WI38 (cell line): ENCODE measurements at regions not wholly inside any gene's neighbourhood (a gene's known extent, or its start where the extent isn't known, plus 50 kb on each side); places are given as distances from the start of the nearest gene placed in this dataset.

Experiments used
- H3K4me3 ChIP-seq: 2 replicates; pipeline ENCODE4 v1.5.1; 2011; ENCODE audit warnings: low read depth, mild to moderate bottlenecking, control low read depth, low read length
- TF ChIP-seq, protein P1 (sequence below): IDR thresholded peaks from 2 replicates; pipeline ENCODE4 v1.5.1; 2012; ENCODE audit warnings: low read depth, mild to moderate bottlenecking, control low read depth, low read length

DNA sequence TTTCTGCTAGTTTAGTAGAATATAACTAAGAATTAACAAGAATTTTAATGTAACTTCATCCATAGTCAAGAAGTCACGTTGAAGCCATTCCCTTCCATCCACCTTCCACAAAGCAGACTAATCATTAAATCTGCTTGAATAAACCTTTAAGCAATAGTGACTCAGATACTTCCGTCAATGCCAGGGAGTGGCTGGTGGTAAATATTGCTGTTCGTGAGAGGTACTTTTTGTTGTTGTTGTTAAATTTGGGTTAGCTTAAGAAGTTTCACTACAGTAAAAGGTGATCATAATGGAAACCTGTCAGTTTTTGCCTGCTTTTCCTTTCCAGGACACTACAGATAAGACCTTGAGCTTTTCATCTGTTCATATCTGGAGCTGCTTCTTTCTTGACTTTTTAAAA is 316.3 kb downstream of the TMA16 start:
- H3K4me3 ChIP-seq = no peak overlapping the region
- TF ChIP-seq, protein P1, sequence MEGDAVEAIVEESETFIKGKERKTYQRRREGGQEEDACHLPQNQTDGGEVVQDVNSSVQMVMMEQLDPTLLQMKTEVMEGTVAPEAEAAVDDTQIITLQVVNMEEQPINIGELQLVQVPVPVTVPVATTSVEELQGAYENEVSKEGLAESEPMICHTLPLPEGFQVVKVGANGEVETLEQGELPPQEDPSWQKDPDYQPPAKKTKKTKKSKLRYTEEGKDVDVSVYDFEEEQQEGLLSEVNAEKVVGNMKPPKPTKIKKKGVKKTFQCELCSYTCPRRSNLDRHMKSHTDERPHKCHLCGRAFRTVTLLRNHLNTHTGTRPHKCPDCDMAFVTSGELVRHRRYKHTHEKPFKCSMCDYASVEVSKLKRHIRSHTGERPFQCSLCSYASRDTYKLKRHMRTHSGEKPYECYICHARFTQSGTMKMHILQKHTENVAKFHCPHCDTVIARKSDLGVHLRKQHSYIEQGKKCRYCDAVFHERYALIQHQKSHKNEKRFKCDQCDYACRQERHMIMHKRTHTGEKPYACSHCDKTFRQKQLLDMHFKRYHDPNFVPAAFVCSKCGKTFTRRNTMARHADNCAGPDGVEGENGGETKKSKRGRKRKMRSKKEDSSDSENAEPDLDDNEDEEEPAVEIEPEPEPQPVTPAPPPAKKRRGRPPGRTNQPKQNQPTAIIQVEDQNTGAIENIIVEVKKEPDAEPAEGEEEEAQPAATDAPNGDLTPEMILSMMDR = no peak

GRCh38 chr4:163815776-163816175 is 321.3 kb downstream of the TMA16 start:
- TF ChIP-seq, protein P1 = no peak
- no peak overlapping the region for H3K4me3 ChIP-seq

DNA sequence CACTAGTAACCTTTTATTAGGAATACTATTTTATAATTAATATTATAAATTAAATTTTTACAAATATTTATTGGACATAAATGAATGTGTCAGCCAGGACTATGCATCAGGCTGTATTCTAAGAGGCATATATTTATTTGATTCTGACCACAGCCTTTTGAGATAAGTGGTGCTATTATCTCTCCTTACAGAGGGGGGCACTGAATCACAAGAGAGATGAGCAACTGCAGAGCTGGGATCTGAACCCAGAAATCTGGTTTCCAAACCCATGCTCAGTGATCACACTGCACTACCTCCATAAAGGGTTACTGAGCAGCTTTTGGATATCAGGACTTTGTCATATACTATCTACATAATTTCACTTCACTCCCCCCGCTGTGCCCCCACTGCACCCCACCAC is 322.0 kb downstream of the TMA16 start:
- TF ChIP-seq, protein P1 = no peak
- no peak overlapping the region for H3K4me3 ChIP-seq

GRCh38 chr4:163818673-163819072 is 324.2 kb downstream of the TMA16 start:
- TF ChIP-seq, protein P1 = no peak
- H3K4me3 ChIP-seq = no peak overlapping the region

DNA sequence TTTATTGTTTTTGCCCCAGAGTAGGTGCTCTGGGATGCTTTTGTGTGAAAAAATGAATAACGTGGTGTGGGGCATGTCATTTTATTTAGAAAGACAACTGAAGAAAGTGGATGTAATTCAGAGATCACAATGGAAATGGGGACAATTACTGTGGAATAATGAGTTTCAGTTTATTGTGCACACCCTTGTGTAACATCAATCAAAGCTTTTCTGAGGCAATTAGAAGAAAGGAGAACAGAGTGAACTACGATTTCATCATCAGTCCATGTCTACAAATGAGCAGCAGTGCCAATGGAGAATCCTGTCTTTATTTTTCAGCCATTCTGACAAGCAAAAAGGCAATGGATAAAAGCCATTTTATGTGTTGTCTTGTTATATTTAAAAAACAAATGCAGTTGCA is 339.2 kb downstream of the TMA16 start:
- H3K4me3 ChIP-seq = no peak overlapping the region
- TF ChIP-seq, protein P1 = no peak

DNA sequence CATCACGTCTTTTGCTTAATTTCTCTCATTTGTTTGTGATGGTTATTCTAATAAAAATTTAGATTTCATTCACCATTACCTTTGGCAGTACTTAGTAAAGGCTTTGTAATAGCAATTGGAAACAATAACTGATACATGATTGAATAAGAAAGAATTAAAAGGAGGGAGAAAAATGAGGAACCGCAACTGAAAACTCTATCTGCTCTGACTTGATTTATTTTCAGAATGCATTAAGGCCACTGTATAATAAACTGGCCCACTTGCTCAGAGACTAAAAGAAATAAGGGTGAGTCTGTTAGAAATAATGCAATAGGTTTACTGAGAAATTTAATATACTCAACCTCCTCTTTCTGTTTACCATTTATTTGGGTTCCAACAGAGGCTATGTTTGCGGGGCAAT is 351.5 kb downstream of the TMA16 start:
- TF ChIP-seq, protein P1 = no peak
- H3K4me3 ChIP-seq = no peak overlapping the region

DNA sequence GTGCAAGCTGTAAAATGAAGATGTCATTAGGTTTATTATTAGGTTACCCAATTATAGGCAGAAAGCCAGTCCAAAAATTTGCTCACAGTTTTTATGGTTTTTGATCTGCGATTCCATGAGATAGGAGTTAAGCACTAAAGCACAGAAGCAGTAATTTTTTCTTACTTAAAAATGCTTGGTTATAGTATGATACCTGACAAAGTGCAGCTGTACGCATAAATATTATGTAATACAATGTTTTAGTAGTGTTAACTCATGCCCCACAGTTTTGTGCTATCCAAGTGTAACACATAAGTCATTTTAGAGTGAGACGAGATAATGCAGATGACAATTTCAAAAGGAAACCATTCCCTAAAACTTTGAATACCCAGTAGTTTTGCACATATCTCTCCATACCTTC is 357.8 kb downstream of the TMA16 start:
- no peak overlapping the region for H3K4me3 ChIP-seq
- TF ChIP-seq, protein P1 = no peak
